HCT116 (cell line): ENCODE measurements at regions not wholly inside any gene's neighbourhood (a gene's known extent, or its start where the extent isn't known, plus 50 kb on each side); places are given as distances from the start of the nearest gene placed in this dataset.

Source experiments
- ATAC-seq: fragments of 200-7000 bp; cut with Tn5 transposase; 2 replicates; pipeline ENCODE4 v1.9.1; 2020; ENCODE audit warnings: mild to moderate bottlenecking, moderate library complexity
- BruUV-seq: library from RNA; stranded (reverse); fragments of 400-500 nt; replicated peaks from 2 replicates; lab custom pipeline; 2021; lab: Mats Ljungman, UMichigan
- CTCF ChIA-PET: fragments of 300-600 bp; sonication (Branson Sonifier 250); formaldehyde crosslinking; loops from one replicate; lab custom pipeline; 2021; ENCODE audit warnings: antibody characterized with exemption; lab: Charles Lee
- POLR2A ChIA-PET: fragments of 300-600, 350-600 bp; sonication (Branson Sonifier 250); formaldehyde crosslinking; loops from one replicate; lab custom pipeline; 2021; ENCODE audit warnings: antibody characterized with exemption; lab: Charles Lee
- RAD21 ChIA-PET, 2 experiments: fragments of 300-600 bp; sonication (Branson Sonifier 250); formaldehyde crosslinking; loops; one replicate each; lab custom pipeline; 2023; ENCODE audit warnings: low total read pairs in 2 of 2; ENCODE audit not compliant: uncharacterized antibody in 2 of 2, unreplicated experiment in 2 of 2, low non-redundant PET in 1 of 2; lab: Charles Lee
- DNase-seq: peaks from one replicate; pipeline ENCODE4 v3.0.0-alpha.2; 2010; ENCODE audit warnings: low read depth, low spot score
- H2AFZ ChIP-seq: fragments of 200-600 bp; shearing (Covaris generic), sonication (generic); 2 replicates; pipeline ENCODE4 v1.6.1; 2017; ENCODE audit warnings: low read depth, mixed run types, mixed read lengths, antibody characterized with exemption, low read length; ENCODE audit not compliant: poor library complexity, severe bottlenecking
- H3K27ac ChIP-seq: 2 replicates; pipeline ENCODE4 v1.5.1; 2012; ENCODE audit warnings: low read depth, low read length
- H3K27me3 ChIP-seq: fragments of 200-600 bp; sonication (generic); 2 replicates; pipeline ENCODE4 v1.6.1; 2016; ENCODE audit warnings: mixed run types, low read length, mixed read lengths; ENCODE audit not compliant: insufficient read depth
- H3K36me3 ChIP-seq, 2 experiments: fragments of 200-500 bp in 1 of 2; fragments of 200-600 bp in 1 of 2; sonication (Bioruptor generic) in 1 of 2; sonication (generic) in 1 of 2; 2 replicates each; pipeline versions ENCODE4 v1.5.1 to v1.6.1; 2014 to 2016; ENCODE audit warnings: low read length in 2 of 2, inconsistent platforms in 1 of 2, mixed read lengths in 1 of 2, mixed run types in 1 of 2; ENCODE audit not compliant: insufficient read depth in 2 of 2, control insufficient read depth in 1 of 2
- H3K4me1 ChIP-seq, 2 experiments: fragments of 200-600 bp in 1 of 2; sonication (generic) in 1 of 2; 2 replicates each; pipeline versions ENCODE4 v1.5.1 to v1.6.1; 2012 to 2017; ENCODE audit warnings: low read length in 2 of 2, inconsistent platforms in 1 of 2, mild to moderate bottlenecking in 1 of 2, mixed read lengths in 1 of 2, mixed run types in 1 of 2, moderate library complexity in 1 of 2; ENCODE audit not compliant: insufficient read depth in 2 of 2, control insufficient read depth in 1 of 2
- H3K4me2 ChIP-seq: fragments of 200-600 bp; sonication (generic); 2 replicates; pipeline ENCODE4 v1.6.1; 2017; ENCODE audit warnings: mixed run types, low read length, mixed read lengths
- H3K4me3 ChIP-seq, 2 experiments: fragments of 200-600 bp in 1 of 2; sonication (generic) in 1 of 2; replicated peaks in 1 of 2; 2 replicates each; pipeline ENCODE4 v1.5.1; 2011 to 2016; ENCODE audit warnings: low read length in 2 of 2, control low read depth in 1 of 2, low read depth in 1 of 2, mild to moderate bottlenecking in 1 of 2, mixed read lengths in 1 of 2, mixed run types in 1 of 2
- H3K79me2 ChIP-seq: fragments of 200-600 bp; sonication (generic); 2 replicates; pipeline ENCODE4 v1.6.1; 2017; ENCODE audit warnings: mild to moderate bottlenecking, mixed run types, low read length, moderate library complexity, mixed read lengths; ENCODE audit not compliant: insufficient read depth
- H3K9ac ChIP-seq: fragments of 200-600 bp; sonication (generic); 2 replicates; pipeline ENCODE4 v1.6.1; 2016; ENCODE audit warnings: low read length, mixed read lengths
- H3K9me2 ChIP-seq: fragments of 200-600 bp; sonication (generic), shearing (Covaris generic); 2 replicates; pipeline ENCODE4 v1.6.1; 2017; ENCODE audit warnings: mixed run types, mild to moderate bottlenecking, moderate library complexity; ENCODE audit not compliant: insufficient read depth
- H3K9me3 ChIP-seq, 2 experiments: fragments of 200-500 bp in 1 of 2; fragments of 200-600 bp in 1 of 2; sonication (Bioruptor generic) in 1 of 2; sonication (generic) in 1 of 2; 2 replicates each; pipeline ENCODE4 v1.6.1; 2014 to 2017; ENCODE audit warnings: low read length in 2 of 2, mixed read lengths in 2 of 2, inconsistent platforms in 1 of 2, low read depth in 1 of 2, mild to moderate bottlenecking in 1 of 2, mixed run types in 1 of 2, moderate library complexity in 1 of 2; ENCODE audit not compliant: control insufficient read depth in 1 of 2, insufficient read depth in 1 of 2
- H4K20me1 ChIP-seq: fragments of 200-600 bp; sonication (generic), shearing (Covaris generic); 2 replicates; pipeline ENCODE4 v1.6.1; 2017; ENCODE audit warnings: mixed run types, mild to moderate bottlenecking, moderate library complexity; ENCODE audit not compliant: insufficient read depth
- ELF1 ChIP-seq: IDR thresholded peaks from 2 replicates; pipeline ENCODE4 v1.6.1; 2012; ENCODE audit warnings: low read depth, borderline replicate concordance
- EZH2 ChIP-seq: fragments of 200-600 bp; sonication (generic); IDR thresholded peaks from 2 replicates; pipeline ENCODE4 v1.6.1; 2017; ENCODE audit warnings: antibody characterized with exemption, mixed run types
- FOSL1 ChIP-seq: IDR thresholded peaks from 2 replicates; pipeline ENCODE4 v1.6.1; 2012; ENCODE audit warnings: low read depth
- POLR2AphosphoS5 ChIP-seq: IDR thresholded peaks from 2 replicates; pipeline ENCODE4 v1.6.1; 2011; ENCODE audit warnings: mild to moderate bottlenecking, low read depth, low read length, moderate library complexity
- REST ChIP-seq: IDR thresholded peaks from 2 replicates; pipeline ENCODE4 v1.6.1; 2012; ENCODE audit warnings: low read depth
- SRF ChIP-seq: IDR thresholded peaks from 2 replicates; pipeline ENCODE4 v1.6.1; 2012; ENCODE audit warnings: low read depth
- ZBTB33 ChIP-seq: IDR thresholded peaks from 2 replicates; pipeline ENCODE4 v1.6.1; 2011; ENCODE audit warnings: mild to moderate bottlenecking, low read length, moderate library complexity; ENCODE audit not compliant: insufficient replicate concordance; ENCODE audit errors: extremely low read depth
- ZFX ChIP-seq: fragments of 450-650 bp; IDR thresholded peaks from 2 replicates; pipeline ENCODE4 v1.6.1; 2017
- ZNF274 ChIP-seq: fragments of 200-500 bp; sonication (Bioruptor generic); IDR thresholded peaks from 2 replicates; pipeline ENCODE4 v1.6.1; 2014; ENCODE audit warnings: mild to moderate bottlenecking, low read depth, low read length, inconsistent platforms
- intact Hi-C: fragments of 100-400 bp; cut with micrococcal nuclease; formaldehyde crosslinking; loops from 2 replicates; pipeline ENCODE4 v1.10.0; 2022

GRCh38 chr9:78453450-78453849 lies 156.5 kb downstream of the PSAT1 start:
- Histone ChIP-seq H3K79me2 (no peaks in the 10 kb centered on the region), H4K20me1 (no peaks in the 10 kb centered on the region), H3K9me3 (no peaks in the 10 kb centered on the region), H2AFZ (no peak overlapping the region), H3K4me3 (no peak overlapping the region), H3K27ac (no peak overlapping the region), H3K27me3 (no peaks in the 10 kb centered on the region), H3K4me2 (no peak overlapping the region), H3K9ac (no peak overlapping the region), H3K4me1 (no peaks in the 10 kb centered on the region), H3K36me3 (no peaks in the 10 kb centered on the region), H3K9me2 (no peaks in the 10 kb centered on the region)
- BruUV-seq = no TSS peak
- CTCF ChIA-PET = no interaction called here
- RAD21 ChIA-PET = no interaction called here
- no peak for TF ChIP-seq ZNF274
- no peak for TF ChIP-seq POLR2AphosphoS5
- no peak for TF ChIP-seq ZFX
- TF ChIP-seq REST = no peak
- TF ChIP-seq ZBTB33 = no peak
- TF ChIP-seq EZH2 = no peak
- no peak for TF ChIP-seq SRF
- TF ChIP-seq ELF1 = no peak
- no peak for TF ChIP-seq FOSL1
- ATAC-seq (no peak), DNase-seq (no peak)
- intact Hi-C loops = no loop called here
- POLR2A ChIA-PET = no interaction called here
